T1000 (cell line): ENCODE measurements at regions not wholly inside any gene's neighbourhood (a gene's known extent, or its start where the extent isn't known, plus 50 kb on each side); places are given as distances from the start of the nearest gene placed in this dataset.
"Not testable (repeated sequence)": the region's sequence is repeated elsewhere in the genome, so short reads cannot be mapped to it uniquely, and the experiment has no call there.

Source experiments
- DNase-seq: peaks from one replicate; lab custom pipeline; 2025; ENCODE audit warnings: mixed read lengths; lab: John Stamatoyannopoulos, UW

GRCh38 chr2:10223932-10224720 is 78.6 kb upstream of the HPCAL1 start:
- DNase-seq = no peak

GRCh38 chr2:10224734-10225133 is 78.0 kb upstream of the HPCAL1 start:
- DNase-seq = no peak

DNA sequence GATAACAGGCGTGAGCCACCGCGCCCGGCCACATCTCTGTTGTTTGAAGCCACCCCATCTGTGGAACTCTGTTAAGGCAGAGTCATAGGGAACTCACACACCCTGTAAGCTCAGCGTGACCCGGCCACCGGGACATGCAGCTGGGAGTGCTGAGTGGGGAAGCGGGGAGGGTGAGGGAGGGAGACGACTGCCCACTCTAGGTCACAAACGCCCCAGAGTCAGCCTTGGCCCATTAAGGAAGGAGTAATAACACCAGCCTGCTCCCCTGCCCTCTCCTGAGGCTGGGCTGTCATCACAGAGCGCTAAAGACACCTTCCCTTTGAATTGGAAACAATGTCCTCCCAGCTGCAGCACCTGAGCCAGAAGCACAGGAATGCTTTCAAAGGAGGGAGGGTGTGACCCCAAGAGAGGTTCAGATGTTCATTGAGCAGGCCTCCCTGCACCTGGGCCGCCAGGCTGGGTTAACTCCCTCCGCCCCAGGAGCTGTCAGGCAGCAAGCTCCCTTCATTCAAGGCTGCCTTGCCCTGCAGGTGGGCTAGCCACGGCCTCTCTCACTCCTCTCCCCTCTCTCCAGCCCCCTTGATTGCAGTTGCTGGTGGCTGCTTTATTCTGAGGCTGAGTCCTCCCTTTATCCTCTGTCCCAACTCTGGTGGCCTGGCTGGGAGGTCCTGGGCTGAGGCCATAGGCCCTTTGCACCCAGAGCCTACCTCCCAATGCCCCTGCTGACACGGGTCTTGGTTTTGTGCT is 77.2 kb upstream of the HPCAL1 start:
- no peak for DNase-seq

DNA sequence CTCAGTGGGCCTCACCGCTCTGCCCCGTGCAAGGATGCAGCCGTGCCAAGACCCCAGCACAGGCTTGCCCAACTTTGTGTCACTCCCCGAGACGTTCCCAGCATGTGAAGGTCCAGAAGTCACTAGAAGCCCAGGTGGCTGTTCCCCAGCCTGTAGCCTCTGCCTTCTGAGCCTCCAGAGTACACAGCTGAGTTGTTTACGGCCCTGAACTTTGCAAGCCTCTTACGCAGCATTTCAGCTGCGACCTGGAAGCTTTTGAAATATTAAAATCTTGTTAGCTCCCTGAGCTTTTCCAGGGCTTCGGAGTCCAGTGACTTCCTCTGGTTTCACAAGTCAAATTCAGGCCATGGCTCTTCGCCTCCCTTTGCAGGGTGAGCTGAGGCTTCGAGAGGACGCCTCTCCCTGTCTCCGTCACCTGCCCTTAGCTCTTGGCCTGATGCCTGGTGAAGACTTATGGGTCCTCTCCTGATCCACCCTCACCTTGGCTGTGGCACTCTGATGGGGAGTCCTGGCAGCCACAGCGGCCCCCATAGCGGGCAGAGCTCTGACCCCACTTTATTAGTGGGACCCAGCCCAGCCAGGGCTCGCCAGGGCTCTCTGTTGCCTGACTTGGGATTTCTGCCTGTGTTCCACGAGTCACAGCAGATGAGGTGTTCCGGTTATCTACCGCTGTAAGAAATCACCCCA is 76.5 kb upstream of the HPCAL1 start:
- DNase-seq = no peak

- no peak for DNase-seq
These were observed 73.9 kb upstream of the HPCAL1 start for GRCh38 chr2:10228611-10229365.

GRCh38 chr2:10229462-10230099 is 73.1 kb upstream of the HPCAL1 start:
- no peak for DNase-seq

DNA sequence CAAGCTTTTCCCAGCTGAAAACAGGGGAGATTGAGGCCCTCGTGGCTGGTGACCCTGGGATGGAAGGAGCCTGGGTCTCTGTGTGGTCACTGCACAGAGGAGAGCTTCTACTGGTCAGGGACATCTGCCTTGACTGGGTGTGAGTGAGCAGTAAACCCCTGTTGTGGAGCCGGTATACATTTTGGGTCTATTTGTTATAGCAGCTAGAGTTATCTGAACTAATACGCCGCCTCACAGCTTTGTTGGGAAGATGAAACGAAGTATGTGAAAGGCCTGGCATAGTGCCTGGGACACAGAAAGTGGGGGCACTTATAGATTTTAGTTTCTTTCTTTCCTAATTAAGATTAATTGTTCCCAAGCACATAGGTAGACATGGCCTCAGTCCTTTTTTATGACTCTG is 72.2 kb upstream of the HPCAL1 start:
- DNase-seq = no peak

DNA sequence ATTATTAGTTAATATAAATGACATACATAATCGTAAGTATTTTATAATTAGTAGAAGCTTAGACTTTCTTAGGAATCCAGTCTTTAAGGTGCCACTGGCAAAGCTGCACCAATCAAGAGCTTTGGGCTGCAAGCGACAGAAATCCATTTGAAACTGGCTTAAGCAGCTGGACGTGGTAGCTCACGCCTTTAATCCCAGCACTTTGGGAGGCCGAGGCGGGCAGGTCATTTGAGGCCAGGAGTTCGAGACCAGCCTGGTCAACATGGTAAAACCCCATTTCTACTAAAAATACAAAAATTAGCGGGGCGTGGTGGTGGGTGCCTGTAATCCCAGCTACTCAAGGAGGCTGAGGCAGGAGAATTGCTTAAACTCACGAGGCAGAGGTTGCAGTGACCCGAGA is 71.8 kb upstream of the HPCAL1 start:
- DNase-seq = not testable (repeated sequence)

DNA sequence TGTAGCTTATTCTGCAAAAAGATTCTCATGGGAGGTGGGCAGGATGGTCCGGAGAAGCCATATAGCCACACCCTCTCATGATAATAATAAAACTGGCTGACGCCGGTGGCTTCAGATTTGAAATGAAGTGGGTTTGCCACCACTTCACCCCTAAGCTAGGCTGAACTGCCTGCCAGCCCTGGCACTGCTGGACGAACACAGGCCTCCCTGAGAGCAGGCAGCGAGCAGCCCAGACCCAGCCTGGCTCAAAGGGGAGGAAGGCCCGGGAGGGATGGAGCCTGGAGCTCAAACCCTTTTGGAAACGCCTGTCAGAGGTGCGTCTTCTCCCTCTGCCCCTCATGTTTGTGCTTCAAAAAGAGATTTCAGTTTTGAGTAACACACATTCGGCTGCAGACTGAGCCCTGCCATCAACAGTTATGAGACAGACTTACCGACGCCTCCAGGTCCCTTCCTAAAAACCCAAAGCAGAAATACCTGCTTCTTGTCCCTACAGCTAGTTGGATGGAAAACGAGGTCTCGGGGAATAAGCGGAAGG is 71.1 kb upstream of the HPCAL1 start:
- DNase-seq = no peak

DNA sequence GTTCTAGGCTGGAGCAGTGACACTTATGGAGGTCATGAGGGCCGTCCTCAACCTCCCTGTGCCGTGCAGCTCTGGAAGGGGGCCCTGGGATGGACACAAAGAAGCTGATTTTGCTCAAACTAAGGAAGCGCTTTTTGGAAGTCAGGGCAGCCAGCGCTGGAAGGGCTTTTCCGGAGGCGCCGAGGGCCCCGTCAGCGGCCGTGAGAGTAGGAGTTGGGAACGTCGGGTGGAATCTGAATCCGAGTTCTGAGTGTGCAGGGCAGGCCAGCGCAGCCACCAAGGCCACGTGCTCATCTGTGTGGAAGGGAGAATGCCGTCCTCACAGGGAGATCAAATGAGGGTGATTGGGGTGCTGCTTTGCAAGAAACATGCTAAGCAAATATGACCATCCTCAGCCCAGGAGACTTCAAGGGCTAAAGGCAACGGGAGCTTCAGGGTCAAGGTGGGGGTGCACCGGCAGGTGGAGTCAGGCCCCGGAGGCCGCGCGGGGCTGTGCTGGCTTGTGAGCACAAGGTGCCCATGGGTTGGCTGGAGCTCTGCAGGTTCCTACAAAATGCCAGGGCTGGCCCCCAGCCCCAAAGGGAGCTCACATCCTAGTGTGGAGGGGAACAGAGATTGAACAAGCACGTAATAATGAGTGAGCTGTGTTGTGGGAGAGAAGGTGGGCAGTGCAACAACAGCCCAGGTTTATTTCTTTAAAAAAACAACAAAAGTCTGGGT is 70.4 kb upstream of the HPCAL1 start:
- no peak for DNase-seq

GRCh38 chr2:10233131-10234012 is 69.3 kb upstream of the HPCAL1 start:
- DNase-seq = no peak

GRCh38 chr2:10234013-10234306 is 68.7 kb upstream of the HPCAL1 start:
- DNase-seq = no peak

DNA sequence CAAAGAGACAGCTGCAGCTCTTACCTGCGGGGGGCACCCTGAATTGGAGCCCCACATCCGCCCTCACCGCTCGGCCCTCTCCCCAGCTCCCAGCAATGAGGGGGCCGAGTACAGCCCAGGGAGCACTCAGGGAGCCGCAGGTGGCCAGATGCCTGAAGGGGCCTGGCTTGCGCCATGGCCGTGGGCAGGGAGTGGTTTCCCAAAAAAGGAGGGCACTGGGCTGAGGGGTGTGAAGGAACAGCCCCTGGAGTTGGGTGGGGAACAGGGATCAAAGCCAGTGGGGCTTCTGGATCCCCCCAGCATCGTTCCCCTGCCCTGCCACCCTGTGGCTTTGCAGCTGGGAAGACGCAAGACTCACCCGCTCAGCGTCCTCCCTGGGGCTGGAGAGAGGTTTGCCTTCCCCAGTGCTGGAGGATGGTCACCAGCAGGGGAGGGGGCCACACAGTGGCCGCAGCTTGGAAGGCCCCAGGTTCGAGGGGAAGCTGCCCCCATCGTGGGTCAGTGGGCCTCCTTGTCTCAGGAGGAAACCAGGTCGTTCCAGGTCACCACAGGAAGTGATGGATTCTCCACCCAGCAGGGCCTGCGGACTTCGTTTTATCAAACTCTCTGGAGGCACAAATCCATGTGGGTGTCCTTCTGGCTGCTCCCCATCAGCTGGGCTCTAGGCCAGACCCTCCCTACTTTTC is 68.2 kb upstream of the HPCAL1 start:
- DNase-seq = no peak

DNA sequence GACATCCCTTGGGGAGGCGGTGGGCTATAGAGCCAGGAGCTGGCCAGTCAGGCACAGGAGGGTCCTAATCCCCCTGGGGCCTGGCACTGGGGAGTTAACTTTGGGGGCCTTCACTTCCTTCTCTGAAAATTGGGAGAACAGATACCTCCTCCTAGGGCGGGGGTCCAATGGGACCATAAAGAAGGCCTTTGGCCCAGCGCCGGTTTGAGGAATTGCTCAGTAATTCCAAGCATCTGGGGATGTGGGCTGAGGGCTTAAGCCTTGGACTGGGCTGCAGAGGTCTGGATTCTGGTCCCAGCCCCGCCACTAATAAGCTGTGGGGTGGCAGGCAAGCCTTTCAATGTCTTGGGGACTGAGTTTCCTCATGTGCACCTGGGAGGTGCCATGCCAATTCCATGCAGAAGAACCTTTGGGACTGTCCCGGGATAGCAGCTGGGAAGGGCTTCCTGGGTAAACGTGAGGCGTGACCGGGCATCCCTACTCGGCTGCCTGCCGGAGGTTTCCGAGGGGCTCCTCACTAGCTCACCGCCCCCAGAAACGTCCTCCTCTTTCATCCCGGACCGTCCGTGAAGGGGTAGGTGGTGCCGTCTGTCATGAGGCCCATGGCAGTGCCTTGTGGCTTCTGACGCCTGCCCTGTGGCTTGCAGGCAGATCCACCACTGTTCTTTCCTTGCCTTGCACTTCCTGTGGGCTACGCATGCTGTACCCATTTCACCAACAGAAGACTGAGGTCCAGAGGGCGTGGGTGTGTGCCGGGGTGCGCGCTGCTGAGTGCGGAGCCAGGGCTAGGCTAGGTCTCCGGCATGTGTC is 67.4 kb upstream of the HPCAL1 start:
- DNase-seq = no peak

DNA sequence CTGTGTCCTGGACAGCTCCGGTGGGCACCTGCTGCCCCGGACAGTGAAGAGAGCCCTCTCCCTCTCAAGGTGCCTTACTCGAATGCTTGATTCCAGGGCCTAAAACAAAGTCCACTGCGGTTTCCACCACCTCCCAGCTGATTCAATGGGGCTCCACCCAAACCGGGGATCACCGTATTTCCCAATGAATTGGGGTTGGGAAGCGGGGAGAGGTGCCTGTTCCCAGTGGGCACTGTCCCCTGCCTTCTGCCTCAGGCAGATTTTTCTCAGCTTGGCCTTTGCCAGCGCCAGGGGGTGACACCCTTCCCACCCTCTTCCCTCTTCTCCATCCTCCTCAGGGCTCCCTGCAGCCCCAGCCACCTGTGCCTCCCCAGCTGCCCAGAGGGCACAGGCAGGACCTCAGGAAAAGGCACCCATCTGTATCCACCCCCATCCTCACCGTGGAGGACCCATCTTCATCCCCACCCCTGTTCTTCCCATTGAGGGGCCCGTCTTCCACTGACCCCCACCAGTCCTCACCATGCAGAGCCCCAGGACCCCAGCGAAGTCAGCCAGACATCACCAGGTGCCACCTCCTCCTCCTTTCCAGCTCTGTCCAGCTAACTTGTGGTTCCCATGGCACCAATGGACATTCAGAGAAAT is 66.7 kb upstream of the HPCAL1 start:
- DNase-seq = no peak

DNA sequence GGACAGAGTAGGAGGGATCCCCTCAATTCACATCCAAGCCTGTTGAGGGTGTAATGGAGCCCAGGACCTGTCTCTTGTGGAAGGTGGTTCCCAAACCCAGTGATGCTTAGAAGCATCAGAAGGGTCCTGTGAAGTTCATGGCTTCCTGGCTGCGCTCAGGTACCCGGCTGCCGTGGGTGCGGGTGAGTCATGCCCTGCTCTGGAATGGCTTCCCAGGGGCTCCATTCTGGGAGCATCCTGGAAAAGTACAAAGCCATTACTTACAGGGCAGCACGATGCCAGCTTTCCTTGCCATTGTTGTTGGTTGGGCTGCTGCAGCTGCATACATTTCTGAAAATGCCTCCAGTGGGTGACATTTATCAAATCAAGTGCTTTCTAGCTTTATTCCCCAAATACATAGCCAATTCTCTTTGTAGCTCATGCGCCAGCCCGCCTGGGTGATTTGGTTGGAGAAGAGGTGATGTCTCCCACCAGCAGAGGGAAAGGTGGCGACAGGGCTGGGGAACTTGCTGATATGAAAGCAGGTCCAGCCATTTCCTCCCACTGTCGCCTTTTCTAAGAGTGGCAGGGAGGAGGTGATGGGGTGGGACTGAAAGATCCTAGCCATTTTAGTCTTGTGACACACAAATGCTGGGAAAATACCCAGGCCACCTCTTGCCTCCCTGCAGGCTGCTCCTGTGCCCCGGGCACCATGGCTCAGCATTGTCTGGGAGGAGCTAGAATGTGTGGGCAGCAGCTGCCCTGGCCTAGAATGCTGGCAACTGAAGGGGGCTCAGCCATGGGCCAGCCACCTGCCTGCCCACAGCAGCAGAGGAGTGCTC is 65.9 kb upstream of the HPCAL1 start:
- DNase-seq = no peak
